ENCODE measurements at regions not wholly inside any gene's neighbourhood (a gene's known extent, or its start where the extent isn't known, plus 50 kb on each side); places are given as distances from the start of the nearest gene placed in this dataset.

- no peak for TF ChIP-seq MBD1 (CRISPR knock-in tag; IDR thresholded peaks at IDR 0.05)
- no peak for TF ChIP-seq THRA (IDR thresholded peaks at IDR 0.05)
- no peak for TF ChIP-seq ZNF436 (CRISPR knock-in tag; IDR thresholded peaks at IDR 0.05)
- TF ChIP-seq ZNF277 (CRISPR knock-in tag; IDR thresholded peaks at IDR 0.05; ENCODE audit: borderline replicate concordance), result no peak
- TF ChIP-seq ZNF311 (CRISPR knock-in tag; IDR thresholded peaks at IDR 0.05), result no peak
- no peak for TF ChIP-seq ZNF280A (IDR thresholded peaks at IDR 0.05; ENCODE audit: low read depth, partially characterized antibody)
- peak; percentile 50 for TF ChIP-seq SUPT5H (IDR thresholded peaks at IDR 0.05)
- no peak for TF ChIP-seq POLR3A (IDR thresholded peaks at IDR 0.05; ENCODE audit: borderline replicate concordance, extremely low read depth, insufficient read depth, insufficient read length)
- no peak for TF ChIP-seq TGIF2 (CRISPR knock-in tag; IDR thresholded peaks at IDR 0.05)
- TF ChIP-seq PRPF4 (IDR thresholded peaks at IDR 0.05; ENCODE audit: insufficient read depth, low read depth, low read length, poor library complexity, severe bottlenecking), result no peak
- no peak for TF ChIP-seq PURB (CRISPR knock-in tag; IDR thresholded peaks at IDR 0.05; ENCODE audit: low read depth)
- TF ChIP-seq SRSF7 (optimal IDR thresholded peaks at IDR 0.05; ENCODE audit: low read depth, low read length), result no peak
- TF ChIP-seq MCM2 (IDR thresholded peaks at IDR 0.05; ENCODE audit: low read depth), result no peak
- peak; percentile 36 for TF ChIP-seq NEUROD1 (IDR thresholded peaks at IDR 0.05; ENCODE audit: borderline replicate concordance, low read depth, low read length, partially characterized antibody)
- TF ChIP-seq CXXC5 (CRISPR knock-in tag; IDR thresholded peaks at IDR 0.05), result peak; percentile 14
- no peak for TF ChIP-seq ZFP1 (CRISPR knock-in tag; IDR thresholded peaks at IDR 0.05)
- TF ChIP-seq NR3C1 (CRISPR knock-in tag; IDR thresholded peaks at IDR 0.05), result no peak
- TF ChIP-seq MEIS2 (IDR thresholded peaks at IDR 0.05; ENCODE audit: partially characterized antibody), result peak; percentile 92
- TF ChIP-seq ZNF696 (CRISPR knock-in tag; conservative IDR thresholded peaks at IDR 0.05), result no peak
- TF ChIP-seq ILK (tag; IDR thresholded peaks at IDR 0.05; ENCODE audit: borderline replicate concordance, low read depth), result no peak
Observed at GRCh38 chr10:28822719-28823464, 145.6 kb downstream of the BAMBI start (continued).
